Mesodermal cell (in vitro differentiated cells): ENCODE measurements at regions not wholly inside any gene's neighbourhood (a gene's known extent, or its start where the extent isn't known, plus 50 kb on each side); places are given as distances from the start of the nearest gene placed in this dataset.

ENCODE experiments used
- H3K27ac ChIP-seq: 2 replicates; pipeline ENCODE4 v1.7.0; 2013; ENCODE audit warnings: mild to moderate bottlenecking, low read depth, low read length, moderate library complexity; ENCODE audit not compliant: severe bottlenecking
- H3K36me3 ChIP-seq: 2 replicates; pipeline ENCODE4 v1.7.1; 2013; ENCODE audit warnings: mild to moderate bottlenecking, low read length, moderate library complexity; ENCODE audit not compliant: control insufficient read depth, insufficient read depth
- H3K4me1 ChIP-seq: one replicate; pipeline ENCODE4 v1.7.1; 2013; ENCODE audit warnings: mild to moderate bottlenecking, low read length; ENCODE audit not compliant: insufficient read depth, control insufficient read depth, poor library complexity, severe bottlenecking
- H3K4me3 ChIP-seq: 2 replicates; pipeline ENCODE4 v1.7.0; 2013; ENCODE audit warnings: low read length, control low read depth, mild to moderate bottlenecking; ENCODE audit not compliant: insufficient read depth, poor library complexity, severe bottlenecking; ENCODE audit errors: extremely low read depth
- H3K9me3 ChIP-seq: 2 replicates; pipeline ENCODE4 v1.7.1; 2013; ENCODE audit warnings: mild to moderate bottlenecking, low read length, moderate library complexity; ENCODE audit not compliant: control insufficient read depth
- WGBS, 2 experiments: methylation state at CpG; one replicate each; pipeline ENCODE4 v1.1.5; 2013; ENCODE audit warnings: missing lambda C conversion rate in 2 of 2; ENCODE audit not compliant: insufficient coverage in 2 of 2; 5-methylcytosine and 5-hydroxymethylcytosine counted together

DNA sequence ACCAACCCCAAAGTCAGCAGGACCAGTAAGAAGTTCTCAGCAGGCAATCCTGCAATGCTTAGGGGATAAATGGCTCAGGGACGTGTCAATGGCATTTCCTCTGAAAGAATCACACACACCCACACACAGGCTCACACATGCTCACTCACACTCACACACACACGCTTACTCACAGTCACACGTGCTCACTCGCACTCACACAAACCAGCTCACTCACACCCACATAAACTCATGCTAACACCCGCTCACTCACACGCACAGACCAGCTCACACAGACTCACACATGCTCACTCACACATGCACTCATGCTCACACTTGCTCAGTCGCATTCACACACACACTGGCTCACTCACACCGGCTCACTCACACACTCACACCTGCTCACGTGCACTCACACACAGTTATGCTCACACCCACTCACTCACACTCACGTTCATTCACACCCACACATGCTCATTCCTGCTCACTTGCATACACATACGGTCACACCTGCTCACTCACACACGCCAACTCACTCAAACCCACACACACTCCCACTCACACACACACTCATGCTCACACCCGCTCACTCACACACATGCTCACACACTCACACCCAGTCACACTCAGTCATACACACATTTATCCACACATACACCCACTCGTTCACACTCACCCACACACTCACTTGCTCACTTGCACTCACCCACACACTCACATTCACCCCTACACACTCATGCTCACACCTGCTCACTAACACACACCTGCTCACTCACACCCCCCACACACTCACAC is 436.8 kb downstream of the BCL11B start:
- Histone ChIP-seq H3K27ac (no peak overlapping the region), H3K36me3 (no peaks in the 10 kb centered on the region), H3K9me3 (no peaks in the 10 kb centered on the region), H3K4me1 (no peaks in the 10 kb centered on the region), H3K4me3 (no peak overlapping the region)
- 90% methylated on average over 14 of the region's 14 CpGs for WGBS, 2 experiments

DNA sequence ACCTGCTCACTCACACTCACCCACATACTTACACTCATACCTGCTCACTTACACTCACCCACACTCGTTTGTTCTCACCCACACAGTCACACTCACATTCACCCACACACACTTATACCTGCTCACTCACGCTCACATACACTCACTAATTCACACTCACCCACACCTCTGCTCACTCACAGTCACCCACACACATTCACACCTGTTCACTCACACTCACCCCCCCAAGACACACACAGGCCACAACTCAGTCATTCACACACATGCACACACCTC is 436.2 kb downstream of the BCL11B start:
- H3K36me3 ChIP-seq, result no peaks in the 10 kb centered on the region
- H3K27ac ChIP-seq, result no peak overlapping the region
- no peaks in the 10 kb centered on the region for H3K4me1 ChIP-seq
- no peaks in the 10 kb centered on the region for H3K9me3 ChIP-seq
- 100% methylated on average over 2 of the region's 2 CpGs for WGBS, 2 experiments
- H3K4me3 ChIP-seq, result no peak overlapping the region

DNA sequence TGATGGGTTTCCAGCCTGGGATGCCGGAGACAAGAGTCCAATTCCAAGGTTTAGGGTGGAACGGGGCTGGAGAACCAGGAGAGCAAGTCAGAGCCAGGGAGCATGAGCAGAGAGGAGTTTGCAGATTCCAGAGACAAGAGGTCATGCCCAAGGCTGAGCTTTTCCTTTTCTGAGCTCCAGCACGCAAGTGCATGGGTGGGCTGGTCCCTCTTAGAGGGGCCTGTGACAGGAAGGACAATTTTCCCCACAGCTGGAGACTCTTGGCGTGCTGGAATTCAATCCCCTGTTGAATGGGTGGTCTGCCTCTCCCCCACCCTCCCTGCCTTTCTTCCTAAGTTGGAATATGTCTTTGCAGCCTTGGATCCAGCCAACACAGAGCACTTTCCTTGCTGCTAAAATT is 431.9 kb downstream of the BCL11B start:
- no peak overlapping the region for H3K4me3 ChIP-seq
- H3K27ac ChIP-seq, result no peak overlapping the region
- WGBS, 2 experiments, result 84 to 90% methylated on average over 3 of the region's 4 CpGs
- no peaks in the 10 kb centered on the region for H3K4me1 ChIP-seq
- H3K36me3 ChIP-seq, result no peaks in the 10 kb centered on the region
- H3K9me3 ChIP-seq, result no peaks in the 10 kb centered on the region

DNA sequence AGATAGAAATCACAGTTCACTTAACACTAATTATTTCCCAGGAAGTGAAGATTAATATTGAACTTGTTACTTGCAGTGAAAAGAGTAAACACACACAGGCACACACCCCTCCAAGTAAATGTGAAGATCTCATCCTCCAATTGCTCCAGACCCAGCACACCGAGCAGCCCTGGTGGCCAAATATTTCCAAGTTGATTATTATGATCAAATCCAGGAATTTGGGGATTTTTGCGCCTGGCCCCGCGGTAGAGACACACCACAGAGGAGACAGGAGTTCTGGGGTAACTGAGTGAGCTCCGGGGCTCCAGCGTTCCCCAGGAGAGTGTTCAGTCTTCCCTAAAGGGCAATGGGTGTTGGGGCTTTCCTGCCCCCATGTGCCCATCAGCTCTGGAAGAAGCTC is 431.5 kb downstream of the BCL11B start:
- WGBS, 2 experiments, result 86 to 96% methylated on average over 4 to 5 of the region's 6 CpGs
- Histone ChIP-seq H3K4me3 (no peak overlapping the region), H3K36me3 (no peaks in the 10 kb centered on the region), H3K9me3 (no peaks in the 10 kb centered on the region), H3K27ac (no peak overlapping the region), H3K4me1 (no peaks in the 10 kb centered on the region)

DNA sequence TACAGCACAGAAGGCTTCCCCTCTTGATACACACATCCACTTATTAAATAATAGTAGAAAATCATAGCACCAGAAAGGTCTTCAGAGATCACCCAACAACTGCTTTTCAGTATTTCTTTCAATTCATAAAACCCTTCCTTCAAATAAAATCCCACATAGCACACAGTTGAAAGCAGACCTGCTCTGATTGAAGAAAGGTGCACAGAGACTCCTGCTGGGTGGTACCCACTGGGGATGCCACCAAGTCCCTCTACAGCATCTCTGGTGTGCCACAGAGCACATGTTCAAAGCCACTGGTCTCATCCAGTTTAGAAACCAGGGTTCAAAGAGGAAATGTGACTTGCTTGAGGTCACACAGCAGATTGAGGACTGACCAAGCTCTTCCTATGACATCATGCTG is 427.5 kb downstream of the BCL11B start:
- no peaks in the 10 kb centered on the region for H3K9me3 ChIP-seq
- H3K36me3 ChIP-seq, result no peaks in the 10 kb centered on the region
- no peaks in the 10 kb centered on the region for H3K4me1 ChIP-seq
- H3K27ac ChIP-seq, result no peak overlapping the region
- no peak overlapping the region for H3K4me3 ChIP-seq

DNA sequence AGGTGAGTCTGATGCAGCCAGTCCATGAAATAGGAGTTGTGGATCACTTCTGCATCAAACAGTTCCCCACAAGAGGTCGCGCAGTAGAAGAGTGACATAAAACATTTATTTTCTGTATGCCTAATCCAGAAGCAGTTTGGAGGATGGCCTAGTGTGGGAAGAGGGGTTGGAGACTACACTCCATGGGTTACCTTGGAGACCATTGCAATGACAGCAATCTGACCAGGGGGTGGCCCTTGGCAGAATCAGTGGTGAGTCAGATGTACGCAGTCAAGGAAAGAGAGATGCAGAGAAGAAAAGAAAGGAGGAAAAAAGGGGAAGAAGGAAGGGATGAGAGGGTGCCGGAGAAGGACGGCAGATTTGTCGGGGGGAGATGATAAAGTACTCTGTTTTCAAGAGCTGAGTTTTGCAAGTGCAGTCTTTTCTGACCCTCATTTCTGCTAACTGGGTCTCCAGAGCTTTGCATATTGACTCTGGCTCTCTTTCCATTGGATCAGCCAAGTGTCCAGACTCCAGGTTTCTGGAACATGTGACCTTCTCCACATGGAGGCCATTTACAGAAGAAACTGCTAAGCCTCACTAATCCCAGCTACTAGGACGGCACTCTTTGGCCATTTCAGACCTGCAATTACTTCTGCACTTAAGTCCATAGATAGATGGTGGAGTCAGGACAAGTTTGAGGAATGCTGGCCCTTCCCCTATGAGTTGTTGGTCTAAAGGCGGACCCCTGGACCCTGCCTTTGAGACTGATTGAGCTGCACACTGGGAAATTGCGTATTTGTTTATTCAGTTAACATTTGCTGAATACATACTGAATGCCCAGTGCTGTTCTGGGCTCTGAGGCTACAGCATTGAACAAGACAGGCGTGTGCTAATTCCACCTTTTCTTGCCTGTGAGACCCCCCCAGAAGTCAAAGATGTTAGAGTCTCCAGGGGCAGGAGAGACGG is 424.2 kb downstream of the BCL11B start:
- no peaks in the 10 kb centered on the region for H3K4me1 ChIP-seq

DNA sequence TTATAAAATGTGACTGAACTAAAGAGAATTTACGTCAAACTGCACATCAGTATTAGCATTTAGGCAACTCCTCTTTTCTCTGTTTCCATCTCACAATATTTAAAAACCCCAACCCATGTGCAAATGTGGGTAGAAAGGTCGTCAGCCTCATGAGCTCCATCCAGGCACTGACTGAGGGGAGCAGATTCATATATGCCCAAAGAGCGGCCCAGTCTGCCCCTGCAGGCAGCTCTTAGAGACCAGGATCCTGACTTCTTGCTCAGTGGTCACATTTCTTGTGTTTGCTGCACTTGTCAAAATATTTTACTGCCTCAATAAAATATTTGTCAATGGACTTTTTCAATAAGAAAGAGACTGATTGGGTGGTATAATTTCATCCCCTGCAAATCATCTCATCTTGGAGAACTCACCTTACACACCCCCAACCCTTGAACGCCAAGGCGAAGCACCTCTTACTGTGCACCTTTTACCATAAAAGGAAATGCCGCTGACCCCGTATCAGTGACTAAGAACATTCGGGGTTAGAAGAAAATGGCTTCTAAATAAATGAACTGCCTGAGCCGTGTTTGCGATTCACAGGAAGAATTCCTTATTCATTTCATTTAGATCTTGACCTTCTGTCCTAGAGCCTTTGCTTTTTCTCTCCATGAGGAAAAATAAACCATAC is 418.8 kb downstream of the BCL11B start:
- Histone ChIP-seq H3K4me1 (no peaks in the 10 kb centered on the region), H3K36me3 (no peaks in the 10 kb centered on the region), H3K27ac (no peak overlapping the region), H3K9me3 (no peaks in the 10 kb centered on the region), H3K4me3 (no peak overlapping the region)
- 94 to 99% methylated on average over 8 to 9 of the region's 10 CpGs for WGBS, 2 experiments

More for the DNA sequence above, 424.2 kb downstream of the BCL11B start:
- Histone ChIP-seq H3K4me3 (no peak overlapping the region), H3K36me3 (no peaks in the 10 kb centered on the region), H3K27ac (no peak overlapping the region), H3K9me3 (no peaks in the 10 kb centered on the region)
- WGBS, 2 experiments, result 86 to 98% methylated on average over 7 to 8 of the region's 11 CpGs

DNA sequence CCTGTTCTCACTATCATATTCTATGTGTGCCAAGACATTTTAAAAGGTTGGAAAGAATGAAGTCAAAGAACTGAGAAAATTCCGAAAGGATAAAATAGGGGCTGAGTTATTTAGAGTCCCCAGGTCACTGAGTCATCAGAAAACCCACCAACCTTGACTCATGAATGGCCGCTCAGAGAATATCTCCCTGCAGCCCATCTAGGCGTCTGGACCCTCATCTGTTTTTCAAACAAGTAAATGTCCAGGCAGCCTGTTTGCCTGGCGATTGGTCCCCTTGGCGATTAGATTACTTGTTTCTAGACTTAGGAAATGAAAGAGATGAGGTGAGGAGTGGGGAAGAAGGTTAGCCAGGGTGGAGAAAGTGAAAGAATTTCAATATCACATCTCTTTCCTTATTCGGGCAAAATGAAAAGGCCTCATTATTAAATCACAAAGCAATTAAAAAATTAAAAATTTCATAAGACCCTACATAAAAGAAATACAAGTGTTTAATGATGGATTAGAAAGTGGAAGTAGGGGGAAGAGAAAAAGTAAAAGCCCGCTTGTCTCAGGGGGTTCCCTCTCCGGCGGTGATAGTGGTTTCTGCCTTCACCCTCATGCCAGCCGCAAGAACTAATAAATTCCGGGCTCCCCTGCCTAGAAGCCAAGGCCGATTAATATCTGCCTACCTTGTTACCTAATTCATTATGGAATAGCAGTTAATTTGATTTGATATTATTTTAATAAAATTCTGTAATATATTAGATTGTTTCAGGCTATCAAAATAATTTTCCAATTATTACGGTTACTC is 415.9 kb downstream of the BCL11B start:
- no peaks in the 10 kb centered on the region for H3K4me1 ChIP-seq
- H3K27ac ChIP-seq, result no peak overlapping the region
- WGBS, 2 experiments, result 86 to 93% methylated on average over 2 to 4 of the region's 13 CpGs
- no peaks in the 10 kb centered on the region for H3K9me3 ChIP-seq
- H3K36me3 ChIP-seq, result no peaks in the 10 kb centered on the region
- no peak overlapping the region for H3K4me3 ChIP-seq

DNA sequence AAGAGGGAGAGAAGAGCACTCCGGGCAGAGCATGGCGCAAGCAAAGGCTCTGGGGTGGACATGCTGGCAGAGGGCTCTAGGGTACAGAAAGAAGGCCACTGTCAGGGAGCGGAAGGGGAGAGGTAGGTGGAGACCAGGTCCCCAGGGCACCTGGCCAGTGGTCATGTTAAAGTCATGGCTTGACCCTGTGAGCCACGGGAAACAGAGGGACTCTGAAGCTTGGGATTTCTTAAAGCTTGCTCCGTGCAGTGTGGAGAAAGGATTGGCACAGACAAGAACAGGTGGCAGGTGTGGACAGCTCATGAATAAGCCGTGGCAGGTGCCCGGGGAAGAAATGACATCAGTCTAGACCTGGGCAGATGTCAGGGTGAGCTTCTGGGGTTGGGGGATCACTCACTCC is 413.8 kb downstream of the BCL11B start:
- Histone ChIP-seq H3K27ac (no peak overlapping the region), H3K4me1 (no peaks in the 10 kb centered on the region), H3K36me3 (no peaks in the 10 kb centered on the region), H3K4me3 (no peak overlapping the region), H3K9me3 (no peaks in the 10 kb centered on the region)
- 91 to 94% methylated on average over 4 to 7 of the region's 7 CpGs for WGBS, 2 experiments

DNA sequence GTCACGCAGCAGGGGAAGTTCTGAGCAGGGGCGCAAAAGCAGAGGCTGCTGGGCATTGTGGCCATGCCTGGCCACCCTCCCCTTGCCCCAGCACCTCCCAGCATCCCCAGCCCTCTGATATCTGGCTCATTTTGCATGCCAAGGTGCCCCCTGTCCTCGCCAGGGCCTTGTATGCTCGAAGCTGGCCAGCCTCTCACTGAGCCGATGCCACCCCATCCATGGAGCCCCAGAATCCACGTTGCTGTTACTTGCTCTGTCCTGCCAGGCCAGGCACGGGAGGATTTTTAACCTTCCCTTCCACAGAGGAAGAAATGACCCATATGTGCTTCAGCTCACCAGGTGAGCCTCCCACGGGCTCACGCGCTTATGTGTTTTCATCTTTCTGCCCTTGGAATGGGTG is 413.4 kb downstream of the BCL11B start:
- WGBS, 2 experiments, result 86 to 88% methylated on average over 8 to 9 of the region's 10 CpGs
- H3K27ac ChIP-seq, result no peak overlapping the region
- no peaks in the 10 kb centered on the region for H3K9me3 ChIP-seq
- H3K4me1 ChIP-seq, result no peaks in the 10 kb centered on the region
- H3K36me3 ChIP-seq, result no peaks in the 10 kb centered on the region
- H3K4me3 ChIP-seq, result no peak overlapping the region
